ENCODE measurements at regions not wholly inside any gene's neighbourhood (a gene's known extent, or its start where the extent isn't known, plus 50 kb on each side); places are given as distances from the start of the nearest gene placed in this dataset.

DNA sequence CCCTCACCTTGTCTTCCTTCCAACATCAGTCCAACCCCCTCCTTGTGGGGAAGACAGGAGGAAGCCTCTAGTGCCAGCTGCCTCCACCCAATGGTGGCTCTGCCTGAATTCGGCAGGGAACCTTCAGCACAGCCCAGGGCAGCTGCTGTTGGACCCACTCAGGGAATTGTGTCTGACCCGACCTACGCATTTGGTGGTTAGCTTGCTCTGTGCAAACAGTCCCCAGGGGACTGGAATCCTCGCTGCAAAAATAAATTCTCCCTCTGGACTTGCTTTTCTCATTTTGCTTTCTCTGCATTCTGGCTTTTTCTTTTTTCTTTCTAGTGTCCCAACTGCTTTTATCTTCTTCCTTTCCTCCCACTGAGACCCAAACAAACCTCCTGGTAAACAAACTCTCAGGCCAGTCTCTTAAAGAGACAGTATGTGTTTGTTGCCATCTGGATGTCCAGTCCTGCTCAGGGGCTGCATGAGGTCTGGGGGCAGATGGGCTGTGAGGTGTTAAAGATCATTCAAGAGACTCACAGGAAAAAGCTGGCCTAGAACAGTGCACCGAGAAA is 137.7 kb upstream of the HAAO start:
- no peak overlapping the region for H3K27ac ChIP-seq (ENCODE audit: low read length)
- no peaks in the 10 kb centered on the region for H3K4me1 ChIP-seq (ENCODE audit: low read length)
- H3K79me2 ChIP-seq (ENCODE audit: low read length) = no peaks in the 10 kb centered on the region
- H3K9me3 ChIP-seq (ENCODE audit: low read length) = no peaks in the 10 kb centered on the region
- no peak overlapping the region for H3K4me3 ChIP-seq (ENCODE audit: low read length)
- H4K20me1 ChIP-seq (ENCODE audit: insufficient read depth, low read depth, low read length) = no peaks in the 10 kb centered on the region
- no peak overlapping the region for H3K9ac ChIP-seq (ENCODE audit: low read length)
- H3K9me2 ChIP-seq (replicated peaks; ENCODE audit: insufficient read depth, low read length) = no peaks in the 10 kb centered on the region
- H3K4me2 ChIP-seq (ENCODE audit: low read depth, low read length, poor library complexity, severe bottlenecking) = no peak overlapping the region
- H3K27me3 ChIP-seq (ENCODE audit: low read length) = no peaks in the 10 kb centered on the region
- no peak for DNase-seq
- H3K36me3 ChIP-seq (ENCODE audit: insufficient read depth, low read length) = no peaks in the 10 kb centered on the region
- no peak overlapping the region for H2AFZ ChIP-seq (ENCODE audit: low read length)

DNA sequence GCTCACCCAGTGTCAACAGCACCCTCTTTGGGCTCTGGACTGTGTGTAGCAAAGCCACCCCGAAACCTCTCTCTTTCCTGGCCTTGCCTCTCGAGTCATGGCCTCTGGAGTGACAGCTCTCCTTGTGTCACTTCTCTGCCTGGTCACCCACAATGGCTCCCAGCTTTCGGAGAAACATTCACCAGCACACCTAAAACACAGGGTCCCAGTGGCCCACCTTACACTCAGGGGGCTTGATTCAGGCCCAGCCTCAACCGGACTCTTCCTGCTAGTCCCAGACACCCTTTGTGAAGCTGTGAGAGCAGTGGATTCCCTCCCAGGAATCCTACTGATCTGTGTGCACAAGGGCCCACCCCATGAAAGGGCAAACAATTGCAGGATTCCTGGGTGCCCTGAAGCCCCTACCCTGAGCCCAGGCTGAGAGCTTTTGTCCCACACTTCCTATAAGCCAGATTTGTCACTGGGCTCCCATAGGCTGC is 137.2 kb upstream of the HAAO start:
- Histone ChIP-seq H3K36me3 (ENCODE audit: insufficient read depth, low read length) (no peaks in the 10 kb centered on the region), H3K9ac (ENCODE audit: low read length) (no peak overlapping the region), H3K4me1 (ENCODE audit: low read length) (no peaks in the 10 kb centered on the region), H2AFZ (ENCODE audit: low read length) (no peak overlapping the region), H3K27me3 (ENCODE audit: low read length) (no peaks in the 10 kb centered on the region), H3K9me3 (ENCODE audit: low read length) (no peaks in the 10 kb centered on the region), H3K27ac (ENCODE audit: low read length) (no peak overlapping the region), H3K4me3 (ENCODE audit: low read length) (no peak overlapping the region), H3K9me2 (replicated peaks; ENCODE audit: insufficient read depth, low read length) (no peaks in the 10 kb centered on the region), H3K4me2 (ENCODE audit: low read depth, low read length, poor library complexity, severe bottlenecking) (no peak overlapping the region), H3K79me2 (ENCODE audit: low read length) (no peaks in the 10 kb centered on the region), H4K20me1 (ENCODE audit: insufficient read depth, low read depth, low read length) (no peaks in the 10 kb centered on the region)
- no peak for DNase-seq

DNA sequence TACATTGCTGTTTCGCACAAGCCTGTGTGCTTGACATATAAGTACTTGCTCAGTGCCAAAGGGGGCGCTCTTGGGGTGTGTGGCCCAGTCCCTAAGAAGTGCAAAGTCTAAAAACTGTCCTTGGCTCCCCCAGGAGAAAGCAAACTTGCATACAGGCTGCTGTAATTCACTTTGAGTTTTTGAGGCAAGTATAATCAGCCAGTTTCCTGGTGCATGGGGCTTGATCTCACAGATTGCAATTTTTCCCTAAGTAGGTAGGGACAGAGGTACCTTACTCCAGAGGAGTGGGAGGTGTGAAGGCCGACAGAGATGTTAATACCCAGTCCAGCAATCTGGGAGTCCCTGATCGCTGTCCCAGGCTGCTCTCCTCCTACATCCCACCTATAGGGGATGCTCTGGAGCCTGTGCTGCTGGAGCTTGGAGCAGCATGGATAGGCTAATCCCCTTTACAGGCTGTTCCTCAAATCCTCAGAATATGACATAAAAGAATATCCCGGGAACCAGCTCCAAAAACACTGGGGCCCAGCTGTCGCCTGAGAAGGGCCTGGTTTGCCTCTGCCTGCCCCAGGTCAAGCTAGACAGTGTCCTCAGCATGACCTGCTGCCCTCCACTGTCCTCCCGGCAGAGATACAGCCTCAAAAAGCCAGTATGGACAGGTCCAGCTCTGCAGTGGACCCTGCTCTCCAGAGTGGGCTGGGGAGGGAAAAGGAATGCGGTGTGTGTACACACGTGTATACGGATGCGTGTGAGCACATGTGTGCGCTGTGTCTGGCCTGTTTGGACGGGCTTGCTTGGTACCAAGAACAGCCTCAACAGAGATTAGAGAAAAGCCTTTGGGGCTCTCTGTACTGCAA is 136.5 kb upstream of the HAAO start:
- Histone ChIP-seq H2AFZ (ENCODE audit: low read length) (no peak overlapping the region), H3K4me3 (ENCODE audit: low read length) (no peak overlapping the region), H3K27me3 (ENCODE audit: low read length) (no peaks in the 10 kb centered on the region), H4K20me1 (ENCODE audit: insufficient read depth, low read depth, low read length) (no peaks in the 10 kb centered on the region), H3K9me3 (ENCODE audit: low read length) (no peaks in the 10 kb centered on the region), H3K79me2 (ENCODE audit: low read length) (no peaks in the 10 kb centered on the region), H3K9ac (ENCODE audit: low read length) (no peak overlapping the region), H3K36me3 (ENCODE audit: insufficient read depth, low read length) (no peaks in the 10 kb centered on the region), H3K4me2 (ENCODE audit: low read depth, low read length, poor library complexity, severe bottlenecking) (no peak overlapping the region), H3K4me1 (ENCODE audit: low read length) (no peaks in the 10 kb centered on the region), H3K27ac (ENCODE audit: low read length) (no peak overlapping the region), H3K9me2 (replicated peaks; ENCODE audit: insufficient read depth, low read length) (no peaks in the 10 kb centered on the region)
- DNase-seq = peak; percentile 63

- Histone ChIP-seq H4K20me1 (ENCODE audit: insufficient read depth, low read depth, low read length) (no peaks in the 10 kb centered on the region), H3K36me3 (ENCODE audit: insufficient read depth, low read length) (no peaks in the 10 kb centered on the region), H3K79me2 (ENCODE audit: low read length) (no peaks in the 10 kb centered on the region), H3K9ac (ENCODE audit: low read length) (no peak overlapping the region), H3K27me3 (ENCODE audit: low read length) (no peaks in the 10 kb centered on the region), H3K4me2 (ENCODE audit: low read depth, low read length, poor library complexity, severe bottlenecking) (no peak overlapping the region), H3K9me2 (replicated peaks; ENCODE audit: insufficient read depth, low read length) (no peaks in the 10 kb centered on the region), H3K4me1 (ENCODE audit: low read length) (no peaks in the 10 kb centered on the region), H2AFZ (ENCODE audit: low read length) (no peak overlapping the region), H3K9me3 (ENCODE audit: low read length) (no peaks in the 10 kb centered on the region), H3K4me3 (ENCODE audit: low read length) (no peak overlapping the region), H3K27ac (ENCODE audit: low read length) (no peak overlapping the region)
- DNase-seq = no peak
These were observed 135.8 kb upstream of the HAAO start for GRCh38 chr2:42928161-42928691.

DNA sequence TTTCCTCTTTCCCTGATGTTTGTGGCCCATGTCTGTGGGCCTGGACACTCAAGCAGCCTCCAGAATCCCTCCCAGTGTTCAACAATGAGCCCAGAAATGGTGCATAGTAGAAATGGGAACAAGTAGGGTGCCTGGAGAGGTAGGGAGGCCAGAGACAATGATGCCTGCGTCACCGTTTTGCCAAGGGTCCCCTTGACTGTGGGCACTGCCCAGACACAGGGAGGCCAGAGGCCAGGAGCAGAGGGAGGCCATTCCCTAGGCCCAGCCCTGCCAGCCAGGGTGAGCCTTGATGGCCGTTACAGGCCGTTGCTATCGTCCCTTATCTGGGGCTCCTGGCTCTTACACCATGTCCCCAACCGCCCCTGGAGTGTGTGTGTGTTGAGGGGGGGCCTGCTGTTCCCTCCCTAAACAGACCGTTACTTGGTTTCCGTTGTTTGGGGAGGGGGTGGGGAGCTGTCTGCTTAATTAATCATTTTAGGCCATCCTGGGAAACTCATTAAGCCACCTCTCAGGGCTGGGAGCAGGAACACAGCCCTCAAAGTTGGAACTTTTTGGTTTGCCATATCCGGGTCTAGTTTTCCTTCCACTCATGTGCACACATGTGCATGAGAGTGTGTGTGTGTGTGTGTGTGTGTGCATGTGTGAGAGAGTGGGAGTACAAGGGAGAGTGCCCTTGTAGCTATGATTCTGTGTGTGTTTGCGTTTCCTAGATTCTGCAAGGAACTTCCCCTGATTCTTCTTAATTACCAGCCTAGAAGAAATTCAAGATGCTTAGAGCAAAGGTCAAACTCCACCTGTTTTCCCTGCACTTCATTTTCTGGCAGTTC is 135.2 kb upstream of the HAAO start:
- no peaks in the 10 kb centered on the region for H3K9me2 ChIP-seq (replicated peaks; ENCODE audit: insufficient read depth, low read length)
- H3K79me2 ChIP-seq (ENCODE audit: low read length) = no peaks in the 10 kb centered on the region
- no peaks in the 10 kb centered on the region for H3K27me3 ChIP-seq (ENCODE audit: low read length)
- DNase-seq = no peak
- no peaks in the 10 kb centered on the region for H4K20me1 ChIP-seq (ENCODE audit: insufficient read depth, low read depth, low read length)
- no peak overlapping the region for H3K9ac ChIP-seq (ENCODE audit: low read length)
- H3K36me3 ChIP-seq (ENCODE audit: insufficient read depth, low read length) = no peaks in the 10 kb centered on the region
- no peak overlapping the region for H2AFZ ChIP-seq (ENCODE audit: low read length)
- no peaks in the 10 kb centered on the region for H3K4me1 ChIP-seq (ENCODE audit: low read length)
- H3K9me3 ChIP-seq (ENCODE audit: low read length) = no peaks in the 10 kb centered on the region
- H3K4me3 ChIP-seq (ENCODE audit: low read length) = no peak overlapping the region
- H3K27ac ChIP-seq (ENCODE audit: low read length) = no peak overlapping the region
- H3K4me2 ChIP-seq (ENCODE audit: low read depth, low read length, poor library complexity, severe bottlenecking) = no peak overlapping the region

- Histone ChIP-seq H3K79me2 (ENCODE audit: low read length) (no peaks in the 10 kb centered on the region), H3K4me1 (ENCODE audit: low read length) (no peaks in the 10 kb centered on the region), H4K20me1 (ENCODE audit: insufficient read depth, low read depth, low read length) (no peaks in the 10 kb centered on the region), H3K9me2 (replicated peaks; ENCODE audit: insufficient read depth, low read length) (no peaks in the 10 kb centered on the region), H2AFZ (ENCODE audit: low read length) (no peak overlapping the region), H3K4me3 (ENCODE audit: low read length) (no peak overlapping the region), H3K4me2 (ENCODE audit: low read depth, low read length, poor library complexity, severe bottlenecking) (no peak overlapping the region), H3K9me3 (ENCODE audit: low read length) (no peaks in the 10 kb centered on the region), H3K27me3 (ENCODE audit: low read length) (no peaks in the 10 kb centered on the region), H3K27ac (ENCODE audit: low read length) (no peak overlapping the region), H3K36me3 (ENCODE audit: insufficient read depth, low read length) (no peaks in the 10 kb centered on the region), H3K9ac (ENCODE audit: low read length) (no peak overlapping the region)
- DNase-seq = no peak
These were observed 134.3 kb upstream of the HAAO start for GRCh38 chr2:42926434-42927333.

DNA sequence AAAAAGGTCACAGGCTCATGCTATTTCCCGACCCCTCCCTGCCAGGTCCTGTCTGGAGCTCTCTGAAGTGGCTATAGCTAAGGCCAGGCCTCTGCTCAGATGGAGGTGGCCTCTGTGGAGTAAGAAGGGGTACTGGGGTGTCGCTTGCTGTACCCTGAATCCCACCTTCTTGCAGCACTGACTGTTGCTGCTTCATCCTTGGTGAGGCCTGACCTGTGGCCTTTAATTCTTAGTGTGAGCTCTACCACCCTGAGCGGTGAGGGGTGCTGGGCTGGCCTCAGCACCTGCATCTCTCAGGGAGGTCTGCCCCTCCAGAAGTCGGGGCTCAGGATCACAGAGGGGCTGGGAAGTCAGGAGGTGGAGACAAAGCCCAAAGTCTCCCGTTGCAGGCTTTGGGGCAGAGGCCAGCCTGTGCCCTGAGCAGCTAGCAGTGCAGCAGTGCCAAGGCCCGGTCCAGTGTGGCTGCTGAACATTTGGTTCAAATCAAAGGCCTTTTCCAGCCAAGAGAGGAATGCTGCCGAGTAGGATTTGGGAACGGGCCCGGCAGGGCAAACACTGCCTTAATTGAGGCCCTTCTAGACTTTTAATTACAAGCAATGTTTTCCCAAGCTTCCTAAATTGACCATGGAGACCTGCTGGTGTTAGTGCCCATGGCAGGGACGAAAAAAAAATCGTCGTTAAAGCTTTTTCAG is 133.5 kb upstream of the HAAO start:
- Histone ChIP-seq H3K4me1 (ENCODE audit: low read length) (no peaks in the 10 kb centered on the region), H3K9ac (ENCODE audit: low read length) (no peak overlapping the region), H3K9me2 (replicated peaks; ENCODE audit: insufficient read depth, low read length) (no peaks in the 10 kb centered on the region), H4K20me1 (ENCODE audit: insufficient read depth, low read depth, low read length) (no peaks in the 10 kb centered on the region), H2AFZ (ENCODE audit: low read length) (no peak overlapping the region), H3K27me3 (ENCODE audit: low read length) (no peaks in the 10 kb centered on the region), H3K4me2 (ENCODE audit: low read depth, low read length, poor library complexity, severe bottlenecking) (no peak overlapping the region), H3K9me3 (ENCODE audit: low read length) (no peaks in the 10 kb centered on the region), H3K4me3 (ENCODE audit: low read length) (no peak overlapping the region), H3K27ac (ENCODE audit: low read length) (no peak overlapping the region), H3K36me3 (ENCODE audit: insufficient read depth, low read length) (no peaks in the 10 kb centered on the region), H3K79me2 (ENCODE audit: low read length) (no peaks in the 10 kb centered on the region)
- no peak for DNase-seq
